ENCODE measurements at regions not wholly inside any gene's neighbourhood (a gene's known extent, or its start where the extent isn't known, plus 50 kb on each side); places are given as distances from the start of the nearest gene placed in this dataset.

- Histone ChIP-seq H3K9me3 (ENCODE audit: control insufficient read depth in 4 of 4, insufficient read depth in 3 of 4, low read length in 3 of 4) (peaks cover 0 to 3% (median 1%) of the 10 kb centered on the region in 4 donors), H3K27me3 (ENCODE audit: control insufficient read depth in 3 of 3, insufficient read depth in 3 of 3, low read length in 2 of 3) (no peaks in the 10 kb centered on the region), H3K27ac (ENCODE audit: low read depth in 1 of 2, low read length in 1 of 2) (no peak overlapping the region), H3K4me3 (no peak overlapping the region), H3K9ac (ENCODE audit: insufficient read depth in 1 of 2, low read length in 2 of 2) (no peak overlapping the region), H3K36me3 (ENCODE audit: control insufficient read depth in 4 of 4, insufficient read depth in 4 of 4, low read length in 4 of 4) (no peaks in the 10 kb centered on the region), H3K4me1 (ENCODE audit: control insufficient read depth in 5 of 5, insufficient read depth in 5 of 5, low read length in 5 of 5) (no peaks in the 10 kb centered on the region)
- DNase-seq (peak in 1 of 3 donors; percentile 1), ATAC-seq (ENCODE audit: insufficient read depth, low FRiP score) (no peak)
- WGBS, 2 donors: 11 to 12% methylated on average over 1 of the region's 1 CpG
- TF ChIP-seq CTCF (IDR thresholded peaks at IDR 0.05; ENCODE audit: control extremely low read depth, extremely low read depth): no peak
These were observed 223.0 kb upstream of the EPHA5 start for GRCh38 chr4:65893271-65893670.

GRCh38 chr4:65880594-65880993, 210.3 kb upstream of the EPHA5 start:
- TF ChIP-seq CTCF (IDR thresholded peaks at IDR 0.05; ENCODE audit: control extremely low read depth, extremely low read depth): no peak
- no peaks in the 10 kb centered on the region for H3K4me1 ChIP-seq (ENCODE audit: control insufficient read depth in 5 of 5, insufficient read depth in 5 of 5, low read length in 5 of 5)

GRCh38 chr4:65868096-65868824, 198.0 kb upstream of the EPHA5 start:
- Histone ChIP-seq H3K4me1 (ENCODE audit: control insufficient read depth in 5 of 5, insufficient read depth in 5 of 5, low read length in 5 of 5) (no peaks in the 10 kb centered on the region), H3K9me3 (ENCODE audit: control insufficient read depth in 4 of 4, insufficient read depth in 3 of 4, low read length in 3 of 4) (no peaks in the 10 kb centered on the region), H3K36me3 (ENCODE audit: control insufficient read depth in 4 of 4, insufficient read depth in 4 of 4, low read length in 4 of 4) (no peaks in the 10 kb centered on the region), H3K27me3 (ENCODE audit: control insufficient read depth in 3 of 3, insufficient read depth in 3 of 3, low read length in 2 of 3) (no peaks in the 10 kb centered on the region), H3K27ac (ENCODE audit: low read depth in 1 of 2, low read length in 1 of 2) (no peak overlapping the region), H3K9ac (ENCODE audit: insufficient read depth in 1 of 2, low read length in 2 of 2) (no peak overlapping the region), H3K4me3 (no peak overlapping the region)
- ATAC-seq (ENCODE audit: insufficient read depth, low FRiP score): no peak
- no peak for DNase-seq
- no peak for TF ChIP-seq CTCF (IDR thresholded peaks at IDR 0.05; ENCODE audit: control extremely low read depth, extremely low read depth)
- 85 to 93% methylated on average over 4 of the region's 4 CpGs for WGBS, 2 donors

More at GRCh38 chr4:65880594-65880993, 210.3 kb upstream of the EPHA5 start:
- DNase-seq: peak in 1 of 3 donors; percentile 6
- no peak overlapping the region for H3K9ac ChIP-seq (ENCODE audit: insufficient read depth in 1 of 2, low read length in 2 of 2)
- H3K36me3 ChIP-seq (ENCODE audit: control insufficient read depth in 4 of 4, insufficient read depth in 4 of 4, low read length in 4 of 4): no peaks in the 10 kb centered on the region
- ATAC-seq (ENCODE audit: insufficient read depth, low FRiP score): no peak
- H3K9me3 ChIP-seq (ENCODE audit: control insufficient read depth in 4 of 4, insufficient read depth in 3 of 4, low read length in 3 of 4): peaks cover 0 to 3% (median 0%) of the 10 kb centered on the region in 4 donors
- WGBS, 2 donors: 58 to 86% methylated on average over 1 of the region's 1 CpG
- no peaks in the 10 kb centered on the region for H3K27me3 ChIP-seq (ENCODE audit: control insufficient read depth in 3 of 3, insufficient read depth in 3 of 3, low read length in 2 of 3)
- H3K27ac ChIP-seq (ENCODE audit: low read depth in 1 of 2, low read length in 1 of 2): no peak overlapping the region
- H3K4me3 ChIP-seq: no peak overlapping the region

All from lung (tissue), 11 donors.